GM18867 (cell line): ENCODE measurements at regions not wholly inside any gene's neighbourhood (a gene's known extent, or its start where the extent isn't known, plus 50 kb on each side); places are given as distances from the start of the nearest gene placed in this dataset.

ENCODE experiments used
- ATAC-seq: cut with Tn5 transposase; IDR thresholded peaks from one replicate; pipeline ENCODE4 v1.9.1; 2021; ENCODE audit warnings: mild to moderate bottlenecking, moderate library complexity; ENCODE audit not compliant: unreplicated experiment

DNA sequence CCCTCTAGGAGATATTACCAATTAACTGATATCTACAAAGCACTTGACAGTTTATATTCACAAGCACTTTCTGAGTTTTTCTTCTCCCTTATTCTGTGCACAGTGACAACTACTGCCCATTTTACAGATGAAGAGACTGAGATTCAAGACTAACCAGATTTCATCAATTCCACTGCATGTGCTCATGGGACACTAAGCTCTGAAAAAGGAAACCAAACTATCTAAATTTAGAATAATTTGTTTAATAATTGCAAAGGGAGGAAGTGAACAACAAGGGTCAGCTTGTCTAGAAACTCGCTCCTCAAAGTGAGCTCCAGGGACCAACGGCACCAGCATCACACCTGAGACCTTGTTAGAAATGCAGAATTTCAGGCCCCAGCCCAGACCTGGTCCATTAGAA lies 50.8 kb upstream of the MYLIP start:
- peak; percentile 92 for ATAC-seq

DNA sequence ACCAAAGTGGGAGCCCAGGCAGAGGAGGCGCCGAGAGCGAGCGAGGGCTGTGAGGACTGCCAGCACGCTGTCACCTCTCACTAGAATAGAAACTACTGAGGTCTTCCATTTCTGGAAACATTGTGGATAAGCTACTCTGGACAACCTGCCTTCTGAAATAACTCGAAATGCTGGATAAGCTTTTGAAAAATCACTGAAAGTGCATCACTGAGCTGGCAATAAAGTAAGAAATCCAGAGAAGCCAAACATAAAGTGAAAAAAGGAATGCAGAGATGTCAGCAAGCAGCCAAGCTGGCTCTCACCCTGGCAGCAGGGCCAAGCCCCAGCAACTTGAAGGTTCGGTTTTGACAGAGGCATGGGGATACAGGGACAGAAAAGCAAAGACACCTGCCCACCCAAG lies 59.2 kb upstream of the MYLIP start:
- no peak for ATAC-seq

DNA sequence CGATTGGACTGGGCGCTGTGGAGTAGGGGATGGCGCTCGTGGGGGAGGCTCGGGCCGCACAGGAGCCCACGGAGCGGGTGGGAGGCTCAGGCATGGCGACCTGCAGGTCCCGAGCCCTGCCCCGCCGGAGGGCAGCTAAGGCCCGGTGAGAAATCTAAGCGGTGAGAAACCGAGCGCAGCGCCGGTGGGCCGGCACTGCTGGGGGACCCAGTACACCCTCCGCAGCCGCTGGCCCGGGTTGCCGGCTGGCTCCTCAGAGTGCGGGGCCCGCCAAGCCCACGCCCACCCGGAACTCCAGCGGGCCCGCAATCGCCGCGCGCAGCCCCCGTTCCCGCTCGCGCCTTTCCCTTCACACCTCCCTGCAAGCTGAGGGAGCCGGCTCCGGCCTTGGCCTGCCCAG lies 59.7 kb upstream of the MYLIP start:
- no peak for ATAC-seq

DNA sequence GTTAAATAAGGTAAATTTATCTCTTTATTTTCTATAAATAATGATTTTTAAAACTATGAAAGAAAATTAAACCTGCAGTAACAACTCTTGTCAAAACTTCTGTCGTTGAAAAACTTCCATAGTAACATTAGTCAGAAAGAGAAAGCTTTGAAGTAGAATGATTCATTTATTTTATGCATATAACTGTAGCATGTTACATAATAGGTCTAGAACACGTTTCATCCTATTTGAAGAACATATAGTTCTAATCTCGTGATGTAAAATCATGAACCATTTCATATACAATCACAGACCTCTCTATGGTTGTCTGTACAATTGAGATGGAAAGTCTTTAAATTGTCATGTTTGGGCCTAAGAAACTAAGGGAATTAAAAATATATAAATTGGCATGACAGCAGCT lies 61.3 kb upstream of the MYLIP start:
- no peak for ATAC-seq

DNA sequence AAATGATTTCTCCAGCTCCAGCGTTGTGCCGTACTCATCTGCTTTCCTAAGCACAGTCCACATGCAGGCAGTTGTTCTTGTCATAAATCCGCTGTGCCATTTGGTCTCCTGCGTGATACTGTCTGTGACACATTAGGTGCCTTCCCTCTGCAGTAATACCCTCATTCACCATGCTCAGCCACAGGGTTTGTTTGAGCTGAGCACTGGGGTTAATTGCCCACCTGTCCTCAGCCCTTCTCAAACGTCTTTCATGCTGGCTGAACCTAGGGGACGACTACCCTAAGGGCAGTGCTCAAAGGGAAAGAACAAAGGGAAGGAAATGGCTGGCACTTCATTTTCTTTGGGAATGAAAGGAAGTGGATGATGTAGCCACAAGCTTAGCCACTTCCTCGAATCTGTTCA lies 64.2 kb upstream of the MYLIP start:
- no peak for ATAC-seq

DNA sequence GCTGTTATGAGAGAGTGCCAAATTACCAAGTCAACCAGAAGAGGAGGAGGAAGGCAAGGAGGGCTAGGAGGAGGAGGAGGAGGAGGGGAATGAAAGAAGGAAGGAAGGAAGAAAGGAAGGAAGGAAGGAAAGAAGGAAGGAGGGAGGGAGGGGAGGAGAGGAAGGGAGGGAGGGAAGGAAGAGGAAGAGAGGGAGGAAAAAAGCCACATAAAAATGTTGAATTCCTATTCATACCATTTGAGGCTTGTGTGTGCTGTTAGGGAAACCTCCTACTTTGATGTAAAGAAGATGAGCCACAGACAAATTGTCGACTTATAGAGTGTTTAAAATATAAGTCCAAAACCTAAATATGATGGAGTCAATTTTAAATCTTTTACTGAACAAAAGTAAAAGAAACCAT lies 65.3 kb upstream of the MYLIP start:
- no peak for ATAC-seq

DNA sequence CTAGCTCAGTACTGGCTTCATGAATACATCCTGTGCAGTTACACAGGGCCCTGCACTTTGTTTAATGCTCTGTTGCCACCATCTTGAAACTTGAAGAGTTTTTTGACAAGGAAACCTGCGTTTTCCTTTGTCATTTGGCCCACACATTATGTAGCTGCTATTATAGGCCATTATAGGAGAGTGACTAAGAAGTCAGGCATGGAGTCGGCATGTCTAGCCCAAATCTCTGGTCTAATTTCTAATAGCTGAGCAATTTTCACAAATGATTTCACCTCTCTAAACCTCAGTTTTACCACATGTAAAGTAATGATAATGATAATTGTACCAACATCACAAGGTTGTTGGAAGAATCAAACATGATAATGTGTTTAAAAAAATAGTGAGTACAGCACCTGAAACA lies 67.1 kb upstream of the MYLIP start:
- no peak for ATAC-seq

DNA sequence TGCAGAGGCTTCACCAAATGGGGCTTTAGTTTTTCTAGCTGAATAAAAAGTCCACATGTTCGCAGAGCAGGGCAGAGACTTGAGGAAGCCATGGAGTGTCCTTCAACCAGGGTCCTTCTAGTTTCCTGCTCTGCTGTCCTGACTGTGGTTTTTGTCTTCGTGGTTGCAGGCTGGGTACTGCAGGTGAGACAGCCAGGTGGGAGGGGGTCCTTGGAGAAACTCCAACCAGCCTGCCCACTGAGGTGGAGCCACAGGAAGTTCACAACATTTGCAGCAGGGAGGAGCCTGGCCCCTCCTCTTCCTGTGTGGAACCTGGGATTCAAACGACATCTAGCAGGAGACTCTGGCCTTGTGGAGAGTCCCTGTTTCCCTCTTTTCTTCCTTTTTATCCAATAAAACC lies 68.8 kb upstream of the MYLIP start:
- no peak for ATAC-seq

DNA sequence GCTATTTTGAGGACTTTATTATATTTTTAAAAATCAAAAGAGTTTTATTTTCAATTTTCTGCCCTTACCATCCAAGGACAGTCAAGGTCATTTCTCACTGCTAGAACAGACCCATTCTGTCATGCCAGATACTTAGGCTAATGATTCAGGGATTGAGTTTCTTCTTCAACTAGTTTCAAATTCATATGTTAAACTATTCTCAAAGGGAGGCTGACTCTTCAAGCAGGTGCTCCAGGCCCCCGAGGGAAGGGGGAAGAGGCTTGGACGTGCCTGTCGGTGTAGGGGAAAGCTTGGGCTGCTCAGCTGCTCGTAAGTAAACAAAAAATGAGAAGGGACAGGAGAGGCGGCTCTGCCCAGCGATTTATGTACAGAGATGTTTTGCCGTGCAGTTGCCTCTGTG lies 69.4 kb upstream of the MYLIP start:
- ATAC-seq: no peak

DNA sequence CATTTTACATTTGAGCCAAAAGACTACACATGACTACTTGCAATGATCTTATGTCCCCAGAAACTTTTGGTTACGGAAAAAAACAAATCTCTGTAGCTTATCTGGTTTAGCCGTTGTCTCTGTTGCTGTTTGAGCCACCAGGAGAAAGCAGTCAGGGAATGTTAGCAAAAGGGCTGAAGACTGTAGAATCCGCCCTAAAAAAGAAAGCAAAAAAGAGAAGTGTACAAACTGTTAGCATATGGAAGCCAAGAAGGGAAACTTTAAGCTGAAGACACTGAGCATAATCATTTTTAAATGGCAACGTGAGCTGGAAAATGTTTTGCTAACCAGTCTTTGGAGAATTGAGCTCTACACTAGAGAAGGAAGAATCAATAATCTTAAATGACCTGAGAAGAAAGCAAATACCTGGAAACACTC lies 69.9 kb upstream of the MYLIP start:
- ATAC-seq: no peak

DNA sequence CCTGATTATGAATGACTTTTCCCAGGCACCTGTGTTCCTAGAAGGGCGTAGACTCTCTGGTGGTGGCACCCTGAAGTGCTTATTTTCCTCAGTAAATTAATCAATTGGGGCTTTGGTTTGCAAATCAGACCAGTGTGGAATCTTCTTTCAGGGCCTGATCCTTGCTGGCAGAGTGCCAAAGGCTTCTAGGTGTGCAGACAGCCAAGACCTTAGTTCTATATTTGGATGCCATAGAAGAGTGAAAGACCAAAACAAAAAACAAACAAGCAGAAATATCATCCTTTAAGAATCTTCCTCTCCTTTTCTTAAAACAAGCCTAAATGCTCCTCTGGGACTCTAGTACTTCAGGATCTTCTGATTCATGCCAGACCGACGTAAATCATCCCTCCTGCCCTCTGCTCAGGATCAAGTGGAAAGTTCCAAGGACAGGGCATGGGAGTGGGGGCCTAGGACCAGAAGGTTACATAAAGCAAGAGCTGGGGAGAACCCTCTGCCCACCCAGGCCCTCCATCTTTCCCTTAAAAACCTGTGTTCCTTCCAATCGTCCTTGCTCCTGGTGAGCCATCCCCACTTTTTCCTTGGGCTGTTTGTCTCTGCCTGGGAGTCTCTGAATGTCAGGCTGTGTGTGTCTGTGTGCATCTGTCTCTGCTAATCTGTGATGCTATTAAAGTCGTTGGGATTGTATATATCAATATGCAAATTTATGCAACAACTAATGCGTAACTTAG lies 70.5 kb upstream of the MYLIP start:
- ATAC-seq: no peak

DNA sequence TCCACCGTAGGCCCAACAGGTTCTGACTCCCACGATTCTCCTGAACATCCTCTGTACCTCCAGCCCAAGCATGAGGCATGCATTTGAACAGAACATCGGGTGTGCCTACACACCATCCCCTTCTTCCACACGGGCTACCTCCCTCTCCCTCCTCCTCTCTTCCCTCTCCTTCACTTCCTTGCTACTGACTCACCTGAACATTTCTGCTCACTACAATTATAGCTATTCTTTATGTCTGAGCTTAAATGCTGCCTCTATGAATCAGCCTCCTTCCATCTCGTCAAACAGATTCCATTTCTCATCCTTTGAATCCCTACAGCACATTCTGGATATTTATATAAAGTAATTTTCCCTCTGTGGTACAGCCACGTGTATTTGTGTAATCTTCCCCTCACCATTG lies 71.4 kb upstream of the MYLIP start:
- no peak for ATAC-seq

DNA sequence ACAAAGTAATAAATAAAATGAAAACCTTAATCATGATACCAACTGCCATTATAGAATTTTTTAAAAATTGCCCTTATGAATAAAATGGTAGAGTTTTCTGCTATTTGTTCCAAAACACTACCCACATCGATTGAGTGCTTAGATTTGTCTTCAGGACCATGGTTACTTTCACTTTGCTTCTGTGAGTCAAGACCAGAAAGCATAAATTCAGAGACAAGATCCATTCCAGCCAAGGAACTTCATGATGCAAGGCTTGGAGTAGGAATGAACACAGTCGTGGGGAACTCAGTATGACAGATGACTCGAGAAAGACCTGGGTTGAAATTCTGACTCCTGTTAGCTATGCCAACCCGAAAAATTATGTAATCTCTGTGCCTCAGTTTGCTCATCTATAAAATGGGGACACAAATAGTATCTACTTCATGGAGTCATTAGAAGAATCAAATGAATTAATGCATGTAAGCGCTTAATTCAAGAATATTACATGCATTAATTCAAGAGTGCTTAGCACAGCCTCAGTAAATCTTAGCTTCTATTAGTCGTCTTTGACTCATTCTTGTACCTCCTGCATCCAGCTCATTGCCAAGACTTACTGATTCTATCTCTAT lies 72.5 kb upstream of the MYLIP start:
- no peak for ATAC-seq

DNA sequence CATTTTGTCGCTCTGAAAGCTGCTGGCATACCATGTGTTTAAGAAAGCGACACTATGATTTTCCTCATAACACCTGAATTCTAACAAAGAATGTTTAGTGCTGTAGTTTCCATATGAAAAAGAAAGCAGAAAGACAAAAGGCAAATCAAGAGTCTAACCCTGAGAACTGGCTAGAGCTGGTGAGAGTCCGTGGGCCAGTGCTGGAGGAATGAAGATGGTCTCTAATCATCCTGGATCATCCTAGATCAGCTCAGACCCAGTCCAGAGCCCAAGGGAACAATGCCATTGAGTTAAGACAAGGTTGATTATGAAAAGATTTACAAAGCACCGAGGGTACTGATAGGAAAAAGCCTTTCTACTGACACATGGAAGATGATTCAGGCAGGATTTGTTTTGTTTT lies 73.0 kb upstream of the MYLIP start:
- no peak for ATAC-seq

DNA sequence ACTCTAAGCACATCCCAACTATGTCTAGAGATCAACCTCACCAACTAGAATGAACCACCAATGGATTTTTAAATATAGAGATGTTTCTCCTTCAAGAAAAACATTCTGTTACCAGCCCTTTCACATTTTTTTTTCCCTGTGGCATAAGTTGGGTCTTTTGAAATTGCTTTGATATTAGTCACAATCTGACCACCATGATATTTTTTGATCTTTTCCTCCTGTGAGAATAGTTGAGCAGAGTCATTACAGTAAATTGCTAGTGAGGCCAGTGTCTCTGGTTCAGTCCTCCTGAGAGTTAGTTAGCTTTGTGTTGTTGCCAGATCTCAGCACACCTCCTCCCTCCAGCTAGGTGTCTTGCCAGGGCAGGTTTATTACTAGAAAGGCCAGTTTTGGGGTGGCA lies 79.7 kb upstream of the MYLIP start:
- no peak for ATAC-seq

DNA sequence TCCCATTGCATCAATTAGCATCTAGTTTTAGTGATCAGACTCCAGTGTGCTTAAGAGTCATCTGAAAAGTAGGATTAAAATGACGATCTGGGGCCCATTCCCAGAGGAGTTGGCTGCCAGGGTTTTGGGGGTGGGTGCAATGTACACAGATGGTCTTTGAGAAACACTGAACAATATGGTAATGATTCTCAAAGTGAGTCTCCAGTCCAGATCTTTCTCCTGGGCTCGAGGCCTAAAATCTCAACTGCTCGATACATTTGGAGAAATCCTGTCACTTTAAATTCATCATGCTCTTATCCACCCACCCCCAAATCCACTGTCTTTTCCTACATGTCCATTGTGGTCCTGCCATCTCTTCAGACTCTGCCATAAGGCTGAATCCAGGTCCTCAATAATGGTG lies 80.7 kb upstream of the MYLIP start:
- no peak for ATAC-seq

DNA sequence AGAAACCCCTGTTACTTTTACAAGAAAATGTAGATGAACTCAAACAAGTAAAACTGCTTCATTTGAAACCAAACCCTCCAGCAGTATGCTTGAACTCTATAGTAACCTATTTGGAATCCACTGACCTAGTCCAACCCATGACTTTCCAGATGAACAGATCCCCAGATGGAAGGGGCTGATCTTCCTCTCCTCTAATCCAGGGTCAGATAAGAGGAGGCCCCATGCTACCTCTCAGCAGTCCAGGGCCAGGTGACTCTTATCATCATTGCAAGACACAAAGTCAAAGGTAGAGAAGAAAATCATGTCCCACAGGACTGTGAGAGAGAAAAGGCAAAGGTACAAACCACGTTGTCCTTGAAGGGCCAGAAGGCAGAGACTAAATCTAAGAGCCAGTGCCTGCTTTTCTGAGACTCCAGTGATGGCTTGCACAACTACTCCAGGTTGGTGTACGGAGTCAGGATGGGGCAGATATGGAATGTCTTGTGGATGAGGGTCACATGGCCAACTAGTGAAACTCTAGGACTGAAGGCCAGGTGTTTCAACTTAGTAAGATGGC lies 81.4 kb upstream of the MYLIP start:
- ATAC-seq: no peak

DNA sequence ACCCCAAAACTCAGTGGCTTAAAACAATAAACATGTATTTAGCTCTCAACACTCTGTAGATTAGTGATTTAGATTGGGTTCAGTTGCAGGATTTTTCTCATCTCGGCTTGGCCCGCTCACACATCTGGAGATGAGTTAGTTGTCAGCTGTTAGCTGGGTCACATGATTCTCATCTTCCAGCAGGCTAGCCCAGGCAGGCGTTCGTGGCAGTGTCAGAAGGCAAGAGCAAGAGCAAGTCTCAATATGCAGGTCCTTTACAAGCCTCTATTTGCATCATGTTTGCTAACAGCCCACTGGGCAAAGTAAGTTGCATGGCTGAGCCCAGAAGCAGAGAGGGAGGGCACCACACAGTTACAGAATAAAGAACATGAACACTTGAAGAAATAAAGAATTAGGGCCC lies 83.6 kb upstream of the MYLIP start:
- no peak for ATAC-seq

DNA sequence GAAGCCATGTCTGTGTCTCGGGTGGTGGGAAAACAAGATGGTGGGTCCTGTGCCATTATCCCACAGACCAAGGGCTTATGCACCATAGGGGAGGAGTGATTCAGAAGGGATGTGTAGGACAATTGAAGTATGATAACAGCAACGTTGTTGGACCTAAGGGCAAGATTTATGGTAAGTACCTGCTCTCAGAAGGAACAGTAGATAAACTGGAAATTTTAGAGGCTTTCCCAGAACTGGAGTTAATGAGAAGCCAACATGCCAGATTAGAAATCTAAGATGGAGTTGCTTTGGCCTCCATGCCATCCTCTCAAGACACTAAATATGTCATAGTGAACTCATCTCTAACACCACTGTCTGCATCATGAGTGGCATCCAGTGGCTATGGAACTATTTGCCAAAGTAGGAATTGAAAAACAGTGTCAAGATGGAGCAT lies 84.7 kb upstream of the MYLIP start:
- no peak for ATAC-seq

DNA sequence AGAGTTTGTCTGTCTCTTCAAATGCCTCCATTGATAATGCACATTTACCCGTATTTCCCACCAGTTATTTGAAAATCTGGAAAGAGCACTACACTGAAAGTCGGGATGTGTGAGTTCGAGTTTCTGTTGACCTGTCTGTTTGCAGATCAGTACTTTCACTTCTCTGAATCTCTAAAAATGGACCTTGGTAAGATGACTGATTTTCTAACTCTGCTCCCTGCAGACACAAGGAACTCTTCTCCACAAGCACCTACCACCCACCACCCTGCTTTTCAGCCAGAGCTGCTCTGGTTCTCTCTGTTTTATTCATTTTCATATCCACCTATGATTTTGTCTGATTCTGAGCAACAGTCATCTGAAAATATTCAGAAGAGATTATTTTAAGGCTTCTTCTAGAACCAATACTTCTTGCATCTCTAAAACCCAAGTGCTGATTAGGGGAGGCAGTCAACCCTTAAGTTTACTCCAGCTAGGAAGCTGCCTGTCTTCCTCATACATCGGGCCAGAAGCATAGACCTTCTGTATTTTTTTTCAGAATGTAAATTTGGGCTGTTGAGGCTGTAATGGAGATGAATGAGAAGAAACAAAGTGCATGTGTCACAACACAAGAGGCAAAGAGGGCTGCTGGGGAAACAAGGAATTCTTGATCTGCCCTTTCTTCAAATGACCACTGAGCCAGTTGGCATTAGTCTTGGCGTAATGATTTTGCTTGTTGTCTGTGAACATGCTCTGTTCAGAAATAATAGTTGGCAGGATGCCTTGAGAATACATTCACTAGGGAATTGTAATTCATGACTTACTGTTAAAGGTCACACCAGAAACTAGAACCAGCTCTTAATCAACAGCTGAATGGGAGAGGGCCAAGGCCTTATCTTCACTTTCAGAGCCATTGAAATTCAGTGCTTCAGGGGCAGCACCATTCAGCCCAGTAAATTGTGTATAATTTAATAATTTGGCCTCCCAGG lies 85.4 kb upstream of the MYLIP start:
- ATAC-seq: no peak

DNA sequence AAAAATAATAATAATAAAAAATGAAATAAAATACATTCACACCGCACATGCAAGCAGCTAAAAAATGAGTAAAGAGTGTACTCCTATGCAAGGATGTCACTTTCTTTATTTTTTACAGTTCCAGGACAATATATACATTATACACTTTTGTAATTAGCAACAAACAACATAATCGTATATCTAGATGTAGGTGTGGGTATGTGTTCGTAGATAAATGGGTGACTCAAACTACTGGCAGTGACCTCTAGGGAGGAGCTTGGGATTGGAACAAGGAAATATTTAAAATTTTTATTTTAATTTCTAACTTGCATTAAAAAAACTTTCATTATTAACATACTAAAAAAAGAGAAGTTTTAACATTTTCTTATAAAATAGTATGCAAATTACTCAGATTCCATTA lies 86.1 kb upstream of the MYLIP start:
- no peak for ATAC-seq

DNA sequence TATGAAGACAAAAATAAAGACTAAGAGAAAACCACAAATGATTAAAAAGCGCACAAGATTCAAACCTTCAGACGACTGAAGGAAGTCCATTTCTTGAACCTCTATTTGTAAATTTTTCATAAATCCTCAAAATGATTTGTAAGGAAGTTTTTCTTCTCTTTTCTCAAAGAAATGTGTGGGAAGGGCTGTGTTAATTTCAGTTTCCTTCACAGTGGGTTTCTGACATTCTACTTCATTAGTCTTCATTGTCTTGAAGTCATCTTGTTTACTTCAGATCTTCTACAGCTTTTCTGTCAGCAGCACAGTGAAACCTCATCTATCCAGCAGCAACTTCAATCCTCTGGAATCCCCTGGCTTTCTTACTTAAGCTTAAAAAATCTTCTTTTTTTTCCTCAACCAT lies 87.6 kb upstream of the MYLIP start:
- no peak for ATAC-seq
